ENCODE measurements at regions not wholly inside any gene's neighbourhood (a gene's known extent, or its start where the extent isn't known, plus 50 kb on each side); places are given as distances from the start of the nearest gene placed in this dataset.
"Not testable (repeated sequence)": the region's sequence is repeated elsewhere in the genome, so short reads cannot be mapped to it uniquely, and the experiment has no call there.

DNA sequence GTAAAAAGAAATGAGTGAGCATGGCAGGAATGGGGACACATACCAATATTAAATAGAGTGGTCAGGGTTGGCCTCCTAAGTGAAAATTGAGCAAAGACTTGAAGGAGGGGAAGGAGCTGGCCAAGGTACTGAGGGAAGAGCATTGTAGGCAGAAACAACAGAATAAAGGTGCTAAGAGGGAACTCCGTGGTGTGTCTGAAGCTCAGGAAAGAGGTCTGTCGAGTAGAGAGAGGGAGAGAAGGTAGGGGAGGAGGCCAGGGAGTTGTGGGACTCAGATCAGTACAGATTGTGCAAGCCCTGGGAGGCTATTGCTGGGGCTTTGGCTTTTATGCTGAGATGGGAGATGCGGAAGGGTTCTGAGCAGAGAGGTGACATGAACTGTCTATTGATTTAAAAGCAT lies 664.7 kb downstream of the SPATA31A6 start:
- TF ChIP-seq SUZ12 (IDR thresholded peaks at IDR 0.05; ENCODE audit: extremely low read depth, insufficient read depth, insufficient read length); YY1 (IDR thresholded peaks at IDR 0.05; ENCODE audit: insufficient read depth, insufficient read length): not testable (repeated sequence)
